Subcutaneous abdominal adipose tissue (tissue), 5 donors: ENCODE measurements at regions not wholly inside any gene's neighbourhood (a gene's known extent, or its start where the extent isn't known, plus 50 kb on each side); places are given as distances from the start of the nearest gene placed in this dataset.

Experiments
- H3K27ac ChIP-seq: one replicate; pipeline ENCODE4 v1.7.0; 2013; ENCODE audit warnings: low read depth, mild to moderate bottlenecking, inconsistent platforms, low read length, moderate library complexity
- H3K27me3 ChIP-seq, 5 donors: one replicate each; pipeline ENCODE4 v1.7.0; 2013; ENCODE audit warnings: low read length in 5 of 5, inconsistent platforms in 1 of 5; ENCODE audit not compliant: control insufficient read depth in 5 of 5, insufficient read depth in 4 of 5
- H3K36me3 ChIP-seq, 5 donors: one replicate each; pipeline ENCODE4 v1.7.0; 2013; ENCODE audit warnings: low read length in 5 of 5; ENCODE audit not compliant: control insufficient read depth in 5 of 5, insufficient read depth in 5 of 5
- H3K4me1 ChIP-seq, 5 donors: one replicate each; pipeline ENCODE4 v1.7.0; 2013; ENCODE audit warnings: low read length in 5 of 5, mild to moderate bottlenecking in 3 of 5, moderate library complexity in 1 of 5; ENCODE audit not compliant: control insufficient read depth in 5 of 5, insufficient read depth in 5 of 5
- H3K4me3 ChIP-seq, 5 donors: one replicate each; pipeline ENCODE4 v1.7.0; 2013; ENCODE audit warnings: low read length in 5 of 5, low read depth in 1 of 5
- H3K9ac ChIP-seq, 5 donors: one replicate each; pipeline ENCODE4 v1.7.0; 2013; ENCODE audit warnings: low read length in 5 of 5, mild to moderate bottlenecking in 4 of 5, moderate library complexity in 3 of 5
- H3K9me3 ChIP-seq, 5 donors: one replicate each; pipeline ENCODE4 v1.7.0; 2013; ENCODE audit warnings: low read length in 5 of 5; ENCODE audit not compliant: control insufficient read depth in 5 of 5
- donor health status: healthy.
- donor health status: healthy.
- donor health status: healthy.
- donor health status: healthy.
- donor health status: healthy.

DNA sequence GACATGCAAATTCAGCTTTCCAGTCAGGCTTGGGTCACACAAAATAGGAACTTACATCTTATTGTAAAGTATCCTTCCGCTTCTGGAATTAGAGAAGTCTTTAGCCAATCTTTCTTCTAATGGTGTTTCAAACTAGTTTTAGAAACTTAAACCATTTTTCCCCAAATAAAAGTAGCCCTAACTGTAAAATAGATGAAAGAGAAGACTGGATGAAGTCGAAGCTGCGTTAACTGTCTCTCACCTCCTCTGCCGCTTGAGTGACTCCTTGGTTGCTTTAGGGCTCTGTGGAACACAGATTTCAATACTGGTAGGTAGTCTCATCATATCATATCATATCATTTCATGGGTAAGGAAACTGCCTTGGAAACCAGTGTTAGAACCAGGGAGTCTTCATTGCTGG, 498.4 kb downstream of the XIRP2 start:
- no peak overlapping the region for H3K27ac ChIP-seq

DNA sequence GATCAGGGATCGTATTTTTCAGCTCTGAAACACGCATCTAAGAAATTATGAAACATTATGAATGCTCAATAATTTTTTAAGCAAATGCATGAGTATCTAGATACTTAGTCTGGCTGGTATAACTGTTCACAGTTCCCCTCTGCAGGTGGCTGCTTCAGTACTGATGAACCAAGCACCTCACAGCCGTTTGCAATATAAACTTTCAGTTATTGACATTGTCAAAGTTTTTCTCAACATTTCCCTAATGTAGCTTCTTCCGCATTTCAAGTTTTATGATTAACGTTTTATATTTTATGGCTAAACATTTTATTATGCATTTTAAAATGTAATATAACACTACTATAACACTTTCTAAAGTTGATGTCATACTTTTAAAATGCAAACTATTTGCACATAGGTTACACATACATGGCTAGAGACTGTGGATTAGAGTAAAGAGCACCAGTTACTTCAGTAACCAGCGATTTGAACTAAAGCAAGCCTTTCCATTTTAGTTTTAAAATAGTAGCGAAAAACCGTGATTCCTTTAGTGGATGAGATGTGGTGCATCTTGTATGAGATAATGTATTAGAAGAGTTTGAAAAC, 495.4 kb downstream of the XIRP2 start:
- Histone ChIP-seq H3K4me3 (no peak overlapping the region), H3K27me3 (no peaks in the 10 kb centered on the region), H3K9ac (no peak overlapping the region), H3K4me1 (peaks cover 0 to 2% (median 0%) of the 10 kb centered on the region in 5 donors), H3K9me3 (peaks cover 0 to 5% (median 0%) of the 10 kb centered on the region in 5 donors), H3K27ac (no peak overlapping the region), H3K36me3 (no peaks in the 10 kb centered on the region)

More for the DNA sequence above, 498.4 kb downstream of the XIRP2 start:
- H3K36me3 ChIP-seq, result no peaks in the 10 kb centered on the region
- no peaks in the 10 kb centered on the region for H3K27me3 ChIP-seq
- no peak overlapping the region for H3K9ac ChIP-seq
- no peaks in the 10 kb centered on the region for H3K9me3 ChIP-seq
- H3K4me1 ChIP-seq, result no peaks in the 10 kb centered on the region
- H3K4me3 ChIP-seq, result no peak overlapping the region

DNA sequence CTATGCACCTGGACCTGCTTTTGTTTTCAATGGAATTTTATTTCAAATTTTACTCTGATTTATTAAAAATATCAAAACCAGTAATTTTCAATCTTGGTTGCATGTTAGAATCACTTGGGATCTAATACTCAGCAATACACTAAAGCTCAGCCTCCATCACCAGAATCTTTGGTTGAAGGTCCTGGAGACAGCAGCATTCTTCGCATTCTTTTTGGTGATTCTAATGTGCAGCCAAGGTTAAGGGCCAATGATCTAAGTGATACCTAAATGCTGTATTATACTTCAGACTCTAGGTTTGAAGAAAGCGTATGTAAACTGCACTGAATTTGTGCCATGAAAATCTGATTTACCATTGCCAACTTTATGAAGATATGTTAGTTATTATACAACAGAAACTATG, 493.1 kb downstream of the XIRP2 start:
- no peaks in the 10 kb centered on the region for H3K27me3 ChIP-seq
- no peak overlapping the region for H3K4me3 ChIP-seq
- H3K36me3 ChIP-seq, result no peaks in the 10 kb centered on the region
- H3K9ac ChIP-seq, result no peak overlapping the region
- peaks cover 0 to 5% (median 2%) of the 10 kb centered on the region in 5 donors for H3K9me3 ChIP-seq
- no peak overlapping the region for H3K27ac ChIP-seq
- H3K4me1 ChIP-seq, result peaks cover 0 to 2% (median 0%) of the 10 kb centered on the region in 5 donors

DNA sequence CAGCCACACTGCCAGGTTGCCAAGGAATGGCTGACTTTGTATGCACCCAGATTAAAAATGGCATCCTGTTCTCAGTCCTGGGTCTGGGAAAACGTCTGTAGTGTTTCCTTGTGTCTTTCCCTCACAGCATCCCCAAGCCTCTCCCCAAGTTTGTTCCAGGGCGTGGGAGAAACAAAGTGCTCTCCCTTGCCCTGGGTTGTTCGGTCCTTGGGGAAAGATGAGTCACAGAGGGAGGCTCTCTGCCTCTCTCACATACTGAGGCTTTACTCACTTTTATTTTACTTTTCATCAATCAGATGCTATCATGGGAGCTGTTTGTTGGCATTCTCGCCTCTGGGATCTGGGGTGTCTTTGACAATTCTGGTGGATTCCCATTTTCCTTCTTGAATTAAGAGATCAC, 492.3 kb downstream of the XIRP2 start:
- H3K4me3 ChIP-seq, result no peak overlapping the region
- H3K4me1 ChIP-seq, result peaks cover 0 to 2% (median 0%) of the 10 kb centered on the region in 5 donors
- H3K27ac ChIP-seq, result no peak overlapping the region
- H3K9ac ChIP-seq, result no peak overlapping the region
- H3K9me3 ChIP-seq, result peaks cover 0 to 5% (median 2%) of the 10 kb centered on the region in 5 donors
- H3K27me3 ChIP-seq, result no peaks in the 10 kb centered on the region
- no peaks in the 10 kb centered on the region for H3K36me3 ChIP-seq

DNA sequence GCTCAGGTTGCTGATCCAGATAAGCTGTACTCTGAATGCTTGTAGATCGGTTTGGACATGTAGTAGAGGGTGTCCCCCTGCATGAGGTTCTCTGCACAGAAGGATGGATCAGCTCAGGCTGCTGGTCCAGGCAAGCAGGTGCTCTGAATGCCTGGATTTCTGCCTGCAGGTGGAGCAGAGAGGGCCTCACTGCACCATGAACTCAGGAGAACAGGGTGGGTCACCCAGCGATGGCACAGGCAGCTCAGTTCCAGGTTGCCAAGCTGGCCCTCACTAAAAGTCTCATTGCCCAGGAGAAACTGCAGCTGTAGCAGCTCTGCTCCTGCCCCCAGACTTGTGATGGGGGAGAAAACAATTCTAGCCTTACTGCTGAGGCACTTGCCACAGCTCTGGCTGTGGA, 491.8 kb downstream of the XIRP2 start:
- Histone ChIP-seq H3K9ac (no peak overlapping the region), H3K9me3 (peaks cover 0 to 5% (median 2%) of the 10 kb centered on the region in 5 donors), H3K27ac (no peak overlapping the region), H3K4me1 (peaks cover 0 to 2% (median 0%) of the 10 kb centered on the region in 5 donors), H3K36me3 (no peaks in the 10 kb centered on the region), H3K27me3 (no peaks in the 10 kb centered on the region), H3K4me3 (no peak overlapping the region)

DNA sequence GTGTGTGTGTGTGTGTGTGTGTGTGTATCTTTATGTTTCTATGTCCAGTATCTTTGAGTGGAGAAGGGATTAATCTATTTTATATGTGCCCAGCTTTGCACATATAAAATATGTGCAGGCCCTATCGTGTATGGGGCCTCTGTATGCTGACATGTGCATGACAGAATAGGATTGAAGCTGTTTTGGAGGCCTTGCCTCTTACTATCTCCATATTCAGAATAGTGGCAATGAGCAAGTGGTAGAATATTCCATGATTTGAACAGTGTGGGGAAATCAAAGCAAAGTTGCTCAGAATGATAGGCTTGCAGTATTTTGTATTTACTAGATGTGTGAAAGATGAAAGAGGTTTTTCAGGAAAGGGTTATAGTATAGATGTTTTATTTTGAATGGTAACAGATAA, 480.8 kb downstream of the XIRP2 start:
- Histone ChIP-seq H3K36me3 (no peaks in the 10 kb centered on the region), H3K4me3 (no peak overlapping the region), H3K9ac (no peak overlapping the region), H3K9me3 (peaks cover 0 to 3% (median 0%) of the 10 kb centered on the region in 5 donors), H3K4me1 (no peaks in the 10 kb centered on the region), H3K27me3 (no peaks in the 10 kb centered on the region), H3K27ac (no peak overlapping the region)

DNA sequence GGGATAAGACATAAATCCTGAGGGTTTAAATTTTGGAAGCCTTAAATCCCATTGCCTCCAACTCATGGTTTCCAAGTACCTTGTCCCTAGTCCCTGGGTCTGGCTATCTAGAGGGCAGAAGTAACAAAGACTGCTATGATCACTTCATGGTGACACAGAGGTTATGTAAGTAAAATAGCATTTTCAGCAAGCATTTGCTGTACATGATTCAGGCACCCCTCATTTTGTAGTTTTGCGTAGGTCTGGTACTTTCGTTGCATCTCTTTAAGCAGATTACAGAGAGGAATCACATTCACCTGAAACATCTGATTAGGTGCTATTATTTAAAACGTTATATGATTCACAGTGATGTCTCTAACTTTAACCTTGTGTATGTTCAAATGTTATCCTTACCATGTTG, 480.1 kb downstream of the XIRP2 start:
- H3K9me3 ChIP-seq, result no peaks in the 10 kb centered on the region
- H3K27me3 ChIP-seq, result no peaks in the 10 kb centered on the region
- H3K36me3 ChIP-seq, result no peaks in the 10 kb centered on the region

DNA sequence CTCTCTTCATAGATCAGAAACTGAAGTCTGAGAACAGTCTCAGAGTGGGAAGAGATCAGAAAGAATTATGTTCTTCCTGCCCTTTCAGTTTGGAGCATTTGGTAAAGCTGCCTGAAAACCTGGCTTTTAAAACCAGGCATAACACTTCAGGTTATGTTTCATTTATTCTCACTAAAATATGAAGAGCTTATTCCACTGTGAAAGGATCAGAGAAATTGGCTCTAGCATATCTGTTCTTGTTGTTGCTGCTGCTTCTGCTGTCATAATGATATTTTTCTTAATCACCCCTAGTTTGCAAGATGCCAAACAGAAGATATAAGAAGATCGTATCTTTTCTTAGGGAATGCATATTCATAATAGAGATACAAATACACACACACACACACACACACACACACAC, 476.9 kb downstream of the XIRP2 start:
- H3K27me3 ChIP-seq, result no peaks in the 10 kb centered on the region
- H3K4me1 ChIP-seq, result no peaks in the 10 kb centered on the region
- no peak overlapping the region for H3K27ac ChIP-seq
- H3K9me3 ChIP-seq, result no peaks in the 10 kb centered on the region
- no peak overlapping the region for H3K9ac ChIP-seq
- H3K4me3 ChIP-seq, result no peak overlapping the region
- H3K36me3 ChIP-seq, result no peaks in the 10 kb centered on the region

More for the DNA sequence above, 480.1 kb downstream of the XIRP2 start:
- Histone ChIP-seq H3K27ac (no peak overlapping the region), H3K4me1 (no peaks in the 10 kb centered on the region), H3K9ac (no peak overlapping the region), H3K4me3 (no peak overlapping the region)

DNA sequence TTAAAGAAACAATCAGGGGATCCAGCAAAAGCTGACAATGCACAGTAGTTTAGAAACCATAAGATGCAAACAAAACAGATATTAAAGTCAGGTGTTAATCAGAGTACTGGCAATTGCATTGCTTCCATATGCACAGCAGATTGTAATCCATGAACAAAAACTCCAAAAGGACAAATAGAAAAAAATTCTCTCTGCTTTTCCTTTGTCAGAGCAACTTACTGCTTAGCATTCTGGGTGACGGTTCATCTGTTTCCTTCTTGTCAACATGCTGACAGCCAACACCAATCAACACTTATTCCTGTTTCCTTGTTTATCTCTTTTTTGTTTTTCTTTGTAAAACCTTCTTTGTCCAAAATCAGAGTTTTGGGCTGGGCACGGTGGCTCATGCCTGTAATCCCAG, 473.1 kb downstream of the XIRP2 start:
- Histone ChIP-seq H3K36me3 (no peaks in the 10 kb centered on the region), H3K9me3 (peaks cover 0 to 4% (median 0%) of the 10 kb centered on the region in 5 donors), H3K27me3 (no peaks in the 10 kb centered on the region), H3K4me3 (no peak overlapping the region), H3K9ac (no peak overlapping the region), H3K4me1 (no peaks in the 10 kb centered on the region), H3K27ac (no peak overlapping the region)

DNA sequence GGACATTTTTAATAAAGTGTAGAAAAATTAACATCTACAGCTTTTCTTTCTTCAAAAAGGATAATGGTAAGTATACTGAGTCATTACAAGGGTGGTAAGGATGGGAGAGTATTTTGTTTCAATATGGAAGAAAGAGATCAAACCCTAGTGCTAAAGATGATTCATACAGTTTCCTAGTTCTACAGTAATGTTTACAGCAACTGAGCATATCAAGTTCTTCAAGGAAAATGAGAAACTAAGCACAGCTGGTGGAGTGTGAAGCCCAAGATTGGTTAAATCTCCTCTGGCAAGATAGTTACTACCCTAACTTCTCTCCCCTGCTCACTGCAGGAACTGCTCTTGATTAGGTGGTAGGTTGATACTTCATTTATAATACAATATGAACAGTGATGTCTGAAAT, 467.5 kb downstream of the XIRP2 start:
- Histone ChIP-seq H3K4me1 (no peaks in the 10 kb centered on the region), H3K4me3 (no peak overlapping the region), H3K36me3 (no peaks in the 10 kb centered on the region), H3K9me3 (peaks cover 0 to 4% (median 0%) of the 10 kb centered on the region in 5 donors), H3K9ac (no peak overlapping the region), H3K27ac (no peak overlapping the region), H3K27me3 (no peaks in the 10 kb centered on the region)
